ENCODE measurements at regions not wholly inside any gene's neighbourhood (a gene's known extent, or its start where the extent isn't known, plus 50 kb on each side); places are given as distances from the start of the nearest gene placed in this dataset.
"Not testable (repeated sequence)": the region's sequence is repeated elsewhere in the genome, so short reads cannot be mapped to it uniquely, and the experiment has no call there.

DNA sequence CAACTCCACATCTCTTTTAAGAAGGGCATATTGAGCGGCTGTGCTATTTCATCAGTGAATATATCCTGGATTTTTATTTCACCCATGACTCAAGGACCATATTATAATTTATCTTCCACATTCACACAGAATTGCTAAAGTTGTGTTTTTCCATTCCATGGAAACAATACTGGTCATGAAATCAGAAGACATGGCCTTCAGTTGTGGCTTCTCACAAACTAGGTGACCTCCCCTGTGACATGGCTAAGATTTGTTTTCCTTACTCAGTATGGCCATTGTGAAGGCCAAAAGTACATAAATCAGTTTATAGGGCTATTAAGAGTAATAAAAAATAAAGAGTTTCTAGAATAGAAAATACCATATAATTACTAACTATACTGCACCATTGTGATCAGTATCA, 415.6 kb downstream of the OXSM start:
- DNase-seq (no peak), ATAC-seq (no peak)
- intact Hi-C loops (cut with DNase I, micrococcal nuclease): no loop called here

DNA sequence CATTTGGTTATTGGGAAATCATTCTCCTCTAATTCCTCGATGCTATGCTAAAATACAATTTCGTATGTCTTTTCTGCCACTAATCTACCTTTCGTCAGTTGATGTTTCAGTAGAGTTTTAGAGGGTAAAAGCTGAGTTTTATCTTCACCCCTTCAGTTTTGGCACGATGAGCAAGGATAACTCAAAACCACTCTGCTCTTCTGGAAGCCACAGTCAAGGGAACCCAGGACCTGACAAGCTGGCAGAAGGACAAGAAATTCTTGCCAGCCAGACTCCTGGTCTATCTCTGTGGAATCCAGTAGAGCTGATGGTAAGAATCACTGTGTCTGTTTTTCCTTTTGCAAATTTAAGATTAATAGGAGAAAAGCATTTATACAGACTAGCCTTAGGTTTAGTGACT, 414.4 kb upstream of the LRRC3B start:
- no peak for DNase-seq
- no peak for ATAC-seq
- intact Hi-C loops (cut with DNase I, micrococcal nuclease): no loop called here

DNA sequence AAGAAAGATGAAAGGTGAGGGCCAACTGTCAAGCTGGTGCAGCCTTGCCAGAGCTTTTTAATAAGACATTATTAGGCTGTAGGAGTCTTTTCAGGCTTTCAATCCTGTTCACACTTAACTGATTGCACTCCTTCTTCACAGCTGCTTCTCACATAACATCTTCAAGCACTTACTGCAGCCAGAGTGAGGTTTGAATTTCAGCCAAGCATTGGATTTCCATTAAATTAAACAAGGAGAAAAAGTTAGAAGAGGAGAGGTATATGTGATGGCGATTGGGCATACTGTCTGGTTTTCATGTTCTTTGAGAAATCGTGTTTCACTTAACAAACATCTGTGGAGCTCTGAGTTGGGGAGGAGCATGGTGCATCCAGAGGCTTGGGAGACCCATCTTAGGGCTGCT, 392.8 kb upstream of the LRRC3B start:
- ATAC-seq (no peak), DNase-seq (no peak)
- intact Hi-C loops (cut with DNase I, micrococcal nuclease): no loop called here

DNA sequence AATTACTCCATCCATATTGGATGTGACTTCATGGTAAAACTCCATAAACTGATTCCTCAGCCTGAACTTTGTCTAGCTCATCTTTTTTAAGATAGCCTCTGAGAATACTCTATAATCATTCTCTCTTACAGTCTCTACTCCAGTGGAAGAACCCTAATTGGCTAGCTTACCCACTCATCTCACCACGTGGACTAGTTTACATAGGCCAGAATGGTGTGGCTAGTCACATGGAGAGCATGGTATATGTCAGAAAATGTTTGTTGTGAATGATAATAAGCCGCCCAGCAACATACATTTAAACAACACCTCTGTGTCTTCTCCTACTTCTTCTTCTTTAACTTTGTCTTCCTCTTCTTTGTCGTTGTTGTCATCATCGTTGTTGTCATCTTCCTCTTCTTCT, 389.2 kb upstream of the LRRC3B start:
- DNase-seq (no peak), ATAC-seq (no peak)
- intact Hi-C loops (cut with DNase I, micrococcal nuclease): no loop called here

DNA sequence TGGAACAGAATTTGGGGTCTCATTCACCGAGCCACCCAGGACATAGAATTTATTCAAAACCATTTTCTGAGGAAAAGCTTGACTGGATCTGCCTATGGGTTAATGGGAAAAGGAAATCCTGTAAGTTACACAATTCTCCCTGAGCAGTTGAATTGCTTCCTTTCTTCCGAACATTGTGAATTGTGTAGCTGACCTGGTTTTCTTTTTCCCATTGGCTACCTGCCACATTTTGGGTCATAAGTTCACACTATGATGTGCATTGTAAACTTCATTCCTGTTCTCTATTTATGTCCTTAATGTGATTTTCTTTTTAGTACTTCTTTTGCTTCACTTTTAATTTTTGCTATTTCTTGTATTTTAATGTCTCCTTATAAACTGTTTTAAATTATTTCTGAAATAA, 386.0 kb upstream of the LRRC3B start:
- ATAC-seq: no peak
- DNase-seq: no peak
- intact Hi-C loops (cut with DNase I, micrococcal nuclease): no loop called here

DNA sequence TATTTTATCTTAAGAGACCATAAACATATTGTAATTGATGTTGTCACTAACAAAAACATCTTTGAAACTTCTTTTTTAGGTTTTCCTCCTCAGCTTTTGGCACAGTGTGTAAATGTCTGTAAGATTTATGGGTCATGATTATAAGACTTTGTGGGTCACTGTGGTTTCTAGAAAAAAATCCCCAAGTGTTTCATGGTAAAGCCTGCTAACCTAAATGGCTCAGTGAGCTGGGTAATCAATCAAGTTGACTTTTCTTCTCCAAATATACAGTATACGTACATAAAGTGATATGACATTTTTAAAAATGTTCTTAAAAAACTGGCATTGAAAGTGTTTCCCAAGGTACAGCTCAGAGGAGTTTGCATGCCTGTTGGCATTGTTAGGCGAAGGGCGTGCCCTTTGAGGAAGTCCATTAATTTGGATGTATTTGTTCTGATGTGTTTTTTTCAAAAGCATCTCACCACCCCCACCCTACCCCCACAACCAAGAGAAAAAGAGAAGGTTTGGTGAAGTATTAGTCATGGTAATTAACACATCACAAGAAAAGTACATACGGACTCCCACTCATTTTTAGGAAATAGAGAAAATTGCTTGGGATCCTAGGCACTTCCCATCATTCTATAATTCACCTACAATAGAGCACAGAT, 385.4 kb upstream of the LRRC3B start:
- ATAC-seq (no peak), DNase-seq (no peak)
- intact Hi-C loops (cut with DNase I, micrococcal nuclease): no loop called here

DNA sequence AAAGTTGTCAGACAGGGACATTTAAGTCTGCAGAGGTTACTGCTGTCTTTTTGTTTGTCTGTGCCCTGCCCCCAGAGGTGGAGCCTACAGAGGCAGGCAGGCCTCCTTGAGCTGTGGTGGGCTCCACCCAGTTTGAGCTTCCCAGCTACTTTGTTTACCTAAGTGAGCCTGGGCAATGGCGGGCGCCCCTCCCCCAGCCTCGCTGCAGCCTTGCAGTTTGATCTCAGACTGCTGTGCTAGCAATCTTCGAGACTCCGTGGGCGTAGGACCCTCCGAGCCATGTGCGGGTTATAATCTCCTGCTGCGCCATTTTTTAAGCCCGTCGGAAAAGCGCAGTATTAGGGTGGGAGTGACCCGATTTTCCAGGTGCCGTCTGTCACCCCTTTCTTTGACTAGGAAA, 378.0 kb upstream of the LRRC3B start:
- DNase-seq; ATAC-seq; intact Hi-C loops (cut with DNase I, micrococcal nuclease): not testable (repeated sequence)

DNA sequence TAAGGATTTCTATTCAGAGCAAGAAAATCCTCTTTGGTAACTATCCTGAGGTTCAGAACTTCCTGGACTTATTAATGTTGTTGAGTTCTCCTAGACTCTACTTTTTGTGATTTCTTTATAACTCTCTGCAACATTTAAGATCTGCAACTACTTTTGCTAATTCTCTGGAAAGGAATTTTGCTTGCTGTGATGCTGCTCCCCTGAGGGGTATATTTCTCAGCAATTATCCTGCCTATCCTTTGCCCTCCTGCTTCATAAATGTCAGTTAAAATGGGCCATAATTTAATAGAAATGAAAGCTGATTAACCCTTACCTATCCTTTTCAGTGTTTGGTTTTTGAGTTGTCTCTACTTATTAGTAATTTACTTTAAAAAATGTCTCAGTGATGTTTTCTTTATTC, 377.3 kb upstream of the LRRC3B start:
- no peak for ATAC-seq
- intact Hi-C loops (cut with DNase I, micrococcal nuclease): no loop called here
- no peak for DNase-seq

DNA sequence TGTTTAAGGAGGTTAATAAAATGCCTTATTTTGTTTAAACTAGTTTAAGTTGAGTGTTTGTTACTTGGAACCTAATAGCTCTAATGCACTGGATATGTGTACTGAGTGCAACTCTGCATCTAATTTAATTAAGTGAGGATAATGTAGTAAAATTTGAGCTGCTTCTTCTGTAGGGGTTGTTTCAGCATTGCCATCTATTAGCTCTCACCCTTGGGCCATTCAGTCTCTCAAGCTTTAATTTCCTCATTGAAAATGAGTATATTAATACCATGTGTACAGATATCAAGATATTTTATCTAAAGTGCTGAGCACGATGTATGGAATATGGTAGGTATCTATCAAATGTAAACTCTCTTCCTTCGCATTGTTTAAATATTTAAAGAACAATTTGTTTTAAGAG, 375.7 kb upstream of the LRRC3B start:
- ATAC-seq (no peak), DNase-seq (no peak)

DNA sequence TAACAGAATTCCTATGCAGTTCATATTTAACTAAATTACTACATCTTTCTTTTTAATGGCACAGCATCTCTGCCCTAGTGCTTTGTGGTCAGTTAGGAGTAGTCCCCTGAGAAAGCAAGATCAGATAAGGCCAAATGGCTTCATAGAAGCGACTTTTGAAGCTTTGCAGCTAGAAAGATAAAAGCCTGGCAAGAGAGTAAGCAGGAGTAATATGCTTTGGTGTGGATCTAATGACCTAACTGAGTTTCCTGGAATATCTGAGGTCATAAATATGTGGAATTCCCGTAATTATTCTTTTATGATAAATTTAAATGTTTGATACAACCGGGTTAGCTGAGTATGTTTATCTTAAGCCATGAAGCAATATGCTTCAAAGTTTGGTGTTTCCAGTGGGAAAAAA, 374.9 kb upstream of the LRRC3B start:
- no peak for DNase-seq
- no peak for ATAC-seq

More for the DNA sequence above, 375.7 kb upstream of the LRRC3B start:
- intact Hi-C loops (cut with DNase I, micrococcal nuclease): no loop called here

DNA sequence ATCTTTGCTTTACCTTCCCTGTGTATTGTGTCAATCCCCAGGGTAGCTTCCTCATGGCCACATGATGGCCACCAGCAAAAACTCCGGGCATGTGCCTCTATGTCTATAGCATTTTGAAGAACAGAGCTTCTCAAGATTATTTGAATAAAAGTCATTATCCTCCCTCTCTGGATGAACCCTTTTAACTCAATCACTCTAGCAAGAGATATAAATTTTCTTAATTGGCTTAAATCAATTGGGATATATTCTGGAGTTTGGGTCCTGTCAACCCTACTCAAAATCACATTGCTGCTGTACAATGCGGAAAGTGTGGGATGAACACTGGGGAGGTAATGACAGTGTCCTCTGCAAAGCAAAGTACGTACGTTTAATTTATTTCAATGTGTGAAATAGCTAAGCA, 370.6 kb upstream of the LRRC3B start:
- ATAC-seq (no peak), DNase-seq (no peak)
- intact Hi-C loops (cut with DNase I, micrococcal nuclease): no loop called here

More for the DNA sequence above, 374.9 kb upstream of the LRRC3B start:
- intact Hi-C loops (cut with DNase I, micrococcal nuclease): no loop called here

DNA sequence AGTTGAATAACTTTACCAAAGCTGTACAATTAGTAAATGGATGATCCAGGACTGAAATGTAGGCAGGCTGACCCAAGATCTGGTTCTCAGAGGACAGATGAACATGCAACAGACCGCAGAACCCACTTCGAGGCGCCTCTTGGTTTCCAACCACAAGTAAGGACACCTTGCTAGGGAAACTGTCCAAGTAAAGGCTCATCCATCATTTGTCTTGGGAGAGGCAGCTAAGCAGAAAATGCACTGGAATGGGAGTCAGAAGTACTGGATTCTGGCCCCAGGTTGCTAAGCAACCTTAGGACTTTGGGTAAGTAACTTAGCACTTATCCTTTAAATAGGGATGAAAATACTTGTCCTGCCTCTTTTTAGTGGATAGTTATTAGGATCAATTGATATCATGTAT, 366.3 kb upstream of the LRRC3B start:
- intact Hi-C loops (cut with DNase I, micrococcal nuclease): no loop called here
- DNase-seq (no peak), ATAC-seq (no peak)

DNA sequence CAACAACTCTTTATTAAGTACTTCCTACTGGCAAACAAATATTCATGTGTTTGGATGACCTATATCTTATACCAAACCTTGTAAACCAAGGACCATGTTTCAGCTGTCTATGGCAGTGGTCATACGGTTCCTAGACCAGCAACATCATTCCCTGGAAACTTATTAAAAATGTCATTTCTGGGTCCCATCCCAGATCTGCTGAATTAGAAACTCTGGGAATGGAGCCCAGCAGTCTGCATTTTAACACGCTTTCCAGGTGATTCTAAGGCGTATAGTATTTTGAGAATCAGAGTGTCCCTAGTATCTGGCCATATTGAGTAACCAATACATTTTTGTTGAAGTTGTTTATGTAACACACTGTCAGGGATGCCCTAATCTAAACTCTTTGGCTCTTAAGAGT, 363.4 kb upstream of the LRRC3B start:
- DNase-seq (no peak), ATAC-seq (no peak)
- intact Hi-C loops (cut with DNase I, micrococcal nuclease): no loop called here

DNA sequence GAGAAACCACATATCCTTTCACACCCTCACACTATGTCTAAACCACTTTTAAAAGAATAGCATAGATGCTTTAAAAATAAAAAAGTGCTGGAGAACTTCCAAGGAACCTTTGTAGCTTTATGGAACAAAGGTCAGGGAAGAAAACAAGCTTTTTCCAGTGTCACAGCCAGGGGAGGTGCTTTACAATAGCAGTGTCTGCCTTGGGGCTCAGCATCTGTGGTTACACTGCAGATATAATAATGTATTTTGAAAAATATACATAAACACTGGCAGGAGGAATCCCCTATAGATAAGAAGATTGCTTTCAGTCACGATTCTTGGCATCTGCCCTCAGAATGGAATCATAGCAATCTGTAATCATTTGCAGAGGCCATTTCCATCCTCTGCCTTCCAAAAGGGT, 362.4 kb upstream of the LRRC3B start:
- intact Hi-C loops (cut with DNase I, micrococcal nuclease): no loop called here
- DNase-seq (no peak), ATAC-seq (no peak)

DNA sequence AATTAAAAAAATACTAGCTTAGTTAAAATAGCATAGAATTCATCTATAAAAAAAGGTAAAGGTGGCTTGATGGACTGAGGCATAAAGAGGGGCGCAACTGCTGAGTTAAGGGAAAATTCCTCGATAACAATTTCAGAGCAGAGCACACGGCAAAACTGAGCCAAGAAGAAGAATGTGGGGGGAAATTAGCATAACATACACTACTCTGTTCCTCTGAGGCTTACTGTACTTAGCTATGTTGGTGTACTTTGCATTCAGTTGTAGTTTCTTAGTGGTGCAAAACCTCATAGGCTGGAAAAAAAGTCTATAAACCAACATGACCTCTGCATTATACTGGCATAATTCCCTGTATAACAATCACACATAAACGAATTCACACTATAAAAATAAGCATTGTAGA, 357.9 kb upstream of the LRRC3B start:
- intact Hi-C loops (cut with DNase I, micrococcal nuclease): no loop called here

DNA sequence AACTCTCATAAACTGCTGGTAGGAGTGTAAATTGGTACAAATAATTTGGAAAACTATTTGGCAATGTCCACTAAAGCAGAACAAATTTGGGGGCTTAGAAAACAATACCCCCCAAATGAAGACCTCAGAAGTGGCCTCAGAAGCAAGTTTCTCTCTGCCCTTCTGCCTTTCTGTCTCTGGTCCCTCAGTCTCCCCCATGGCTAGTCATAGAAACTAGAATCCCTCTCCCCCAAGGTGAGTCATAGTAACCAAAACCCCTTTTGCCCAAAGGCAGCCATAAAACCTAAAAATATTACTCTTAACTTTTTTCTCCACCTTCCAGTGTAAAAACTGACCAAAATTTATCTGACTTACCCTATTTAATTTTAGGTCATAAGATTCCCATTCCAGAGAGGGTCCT, 350.7 kb upstream of the LRRC3B start:
- DNase-seq (no peak), ATAC-seq (no peak)
- intact Hi-C loops (cut with DNase I, micrococcal nuclease): no loop called here

More for the DNA sequence above, 357.9 kb upstream of the LRRC3B start:
- DNase-seq (no peak), ATAC-seq (no peak)

DNA sequence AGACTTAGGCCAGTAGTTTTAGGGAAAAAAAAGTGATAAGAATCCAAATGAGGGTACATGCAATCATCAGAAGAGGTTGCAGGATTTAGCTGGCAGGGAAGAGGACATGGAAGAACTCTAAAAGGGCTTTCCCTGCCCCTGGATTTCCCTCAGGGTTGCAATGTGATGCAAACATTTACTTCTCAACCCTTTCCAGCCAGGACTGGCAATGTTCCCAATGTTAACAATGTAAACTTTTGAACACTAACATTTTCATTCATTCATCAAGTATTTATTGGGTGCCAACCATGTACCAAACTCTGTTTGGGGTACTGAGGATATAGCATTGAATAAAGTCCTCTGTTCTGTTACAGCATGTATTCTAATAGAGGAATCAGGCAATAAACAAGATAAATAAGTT, 349.4 kb upstream of the LRRC3B start:
- DNase-seq: no peak
- intact Hi-C loops (cut with DNase I, micrococcal nuclease): no loop called here

DNA sequence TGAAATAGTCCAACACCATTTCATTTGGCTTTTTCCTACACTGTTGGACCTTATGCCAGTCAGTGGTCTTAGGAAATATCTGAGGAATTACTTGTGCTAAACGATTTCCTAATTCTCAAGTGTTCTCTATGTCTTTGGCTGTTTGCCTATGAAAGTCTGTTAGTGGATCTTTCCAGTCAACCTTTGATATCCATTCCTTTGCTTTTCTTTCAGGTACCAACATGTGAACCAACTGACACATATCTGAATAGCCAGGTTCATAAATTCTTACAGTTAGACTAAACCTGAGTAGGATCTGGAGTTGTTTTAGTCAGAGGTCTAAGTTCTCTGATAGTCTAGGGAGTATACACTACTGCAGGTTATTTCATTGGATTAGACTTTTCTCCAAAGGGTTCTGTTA, 343.5 kb upstream of the LRRC3B start:
- ATAC-seq: no peak
- DNase-seq: no peak
- intact Hi-C loops (cut with DNase I, micrococcal nuclease): no loop called here

More for the DNA sequence above, 349.4 kb upstream of the LRRC3B start:
- no peak for ATAC-seq

DNA sequence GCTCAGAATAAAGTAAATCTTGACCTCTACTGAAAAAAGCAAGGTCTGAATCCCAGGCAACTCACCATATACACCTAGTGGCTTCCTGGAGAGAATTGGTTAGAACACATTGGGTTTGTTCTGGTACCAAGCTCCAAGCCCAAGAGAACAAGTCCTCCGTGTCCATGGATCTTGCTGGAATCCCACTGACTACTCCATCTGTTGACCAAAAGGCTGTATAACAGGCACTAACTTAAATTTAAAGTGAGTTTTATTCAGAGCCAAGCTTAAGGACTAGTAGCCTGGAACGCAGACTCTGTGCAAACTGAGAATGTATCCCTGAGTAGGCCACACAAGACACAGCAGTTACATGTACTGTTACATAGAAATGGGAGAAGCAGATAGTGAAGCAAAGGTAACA, 342.1 kb upstream of the LRRC3B start:
- intact Hi-C loops (cut with DNase I, micrococcal nuclease): no loop called here
- ATAC-seq: no peak
- DNase-seq: no peak

DNA sequence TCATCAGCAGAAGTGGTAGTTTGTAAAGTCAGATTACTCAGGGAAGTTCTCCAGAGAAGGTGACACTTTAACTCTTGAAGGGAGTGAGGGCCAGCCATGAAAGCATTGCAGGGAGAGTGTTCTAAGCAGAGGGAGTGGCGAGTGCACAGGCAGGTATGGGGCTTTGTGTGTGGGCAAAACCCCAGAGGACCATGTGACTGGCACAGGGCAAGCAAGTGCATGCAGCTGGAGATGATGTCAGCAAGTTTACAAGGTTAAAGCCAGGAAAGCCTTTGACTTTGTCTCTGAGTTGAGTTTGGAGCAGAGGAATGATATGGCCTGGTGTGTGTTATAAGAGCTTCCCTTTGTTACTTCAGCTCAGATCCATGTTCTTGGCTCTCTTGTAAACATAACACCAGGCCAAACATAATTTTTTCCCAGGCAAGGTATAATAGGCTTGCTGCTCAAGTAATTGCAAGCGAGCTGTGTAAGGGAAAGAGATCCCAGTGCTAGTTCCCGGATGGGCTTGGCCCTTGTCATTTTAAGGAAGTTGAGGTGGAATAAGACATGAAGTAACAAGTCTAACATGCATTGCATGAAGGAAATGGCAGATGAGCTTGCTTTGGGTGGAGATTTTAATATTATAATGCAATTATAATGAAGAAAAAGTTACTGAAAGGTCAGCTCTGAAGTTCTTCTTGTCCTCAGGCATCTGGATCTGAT, 341.1 kb upstream of the LRRC3B start:
- DNase-seq (no peak), ATAC-seq (no peak)
- intact Hi-C loops (cut with DNase I, micrococcal nuclease): no loop called here

DNA sequence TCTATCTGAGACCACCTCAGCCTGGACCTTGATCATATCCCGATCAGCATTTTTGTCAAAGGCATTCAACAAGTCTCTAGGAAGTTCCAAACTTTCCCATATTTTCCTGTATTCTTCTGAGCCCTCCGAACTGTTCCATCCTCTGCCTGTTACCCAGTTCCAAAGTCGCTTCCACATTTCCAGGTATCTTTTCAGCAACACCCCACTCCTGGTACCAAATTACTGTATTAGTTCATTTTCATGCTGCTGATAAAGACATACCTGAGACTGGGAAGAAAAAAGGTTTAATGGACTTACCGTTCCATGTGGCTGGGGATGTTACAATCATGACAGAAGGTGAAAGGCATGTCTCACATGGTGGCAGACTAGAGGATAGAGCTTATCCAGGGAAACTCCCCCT, 338.1 kb upstream of the LRRC3B start:
- intact Hi-C loops (cut with DNase I, micrococcal nuclease): not testable (repeated sequence)

More for the DNA sequence above, 338.1 kb upstream of the LRRC3B start:
- DNase-seq, ATAC-seq: not testable (repeated sequence)

Data from left colon (tissue), 2 donors.